ENCODE measurements at regions not wholly inside any gene's neighbourhood (a gene's known extent, or its start where the extent isn't known, plus 50 kb on each side); places are given as distances from the start of the nearest gene placed in this dataset.

DNA sequence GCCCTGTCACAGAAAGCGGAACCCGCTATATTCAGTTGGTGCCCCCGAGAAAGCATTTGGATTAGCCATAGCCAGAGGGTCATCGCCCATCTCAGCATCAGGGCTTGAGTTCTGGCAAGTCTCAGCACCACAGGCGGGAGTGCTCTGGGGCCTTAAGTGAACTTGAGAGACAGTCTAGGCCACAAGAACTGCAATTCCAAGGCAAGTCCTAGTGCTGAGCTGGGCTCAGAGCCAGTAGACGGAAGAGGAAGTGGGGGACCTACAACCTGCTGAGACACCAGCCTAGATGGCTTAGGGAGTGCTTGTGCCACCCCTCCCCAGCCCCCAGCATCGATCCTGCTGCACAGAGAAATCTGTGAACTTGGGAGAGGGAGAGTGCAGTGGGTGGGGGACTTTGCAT lies 594.9 kb downstream of the CCDC171 start:
- no peaks in the 10 kb centered on the region for H3K9me2 ChIP-seq
- no peak overlapping the region for H3K4me2 ChIP-seq
- ChIA-PET CTCF (no interaction called here), POLR2A (no interaction called here)
- no peaks in the 10 kb centered on the region for H3K27me3 ChIP-seq (ENCODE audit: insufficient read depth)
- no peak overlapping the region for H3K4me3 ChIP-seq (ENCODE audit: low read depth in 2 of 2, low read length in 1 of 2)
- no peak overlapping the region for H3K9ac ChIP-seq
- TF ChIP-seq JUND (IDR thresholded peaks at IDR 0.05), result no peak
- no peak for TF ChIP-seq TAF1 (IDR thresholded peaks at IDR 0.05; ENCODE audit: borderline replicate concordance, low read depth, low read length)
- no peak for TF ChIP-seq MEF2A (IDR thresholded peaks at IDR 0.05; ENCODE audit: borderline replicate concordance, low read depth)
- TF ChIP-seq, protein P1, sequence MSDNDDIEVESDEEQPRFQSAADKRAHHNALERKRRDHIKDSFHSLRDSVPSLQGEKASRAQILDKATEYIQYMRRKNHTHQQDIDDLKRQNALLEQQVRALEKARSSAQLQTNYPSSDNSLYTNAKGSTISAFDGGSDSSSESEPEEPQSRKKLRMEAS (IDR thresholded peaks at IDR 0.05; ENCODE audit: low read depth), result no peak
- TF ChIP-seq TCF12 (IDR thresholded peaks at IDR 0.05), result no peak
- TF ChIP-seq ELF1 (IDR thresholded peaks at IDR 0.05), result no peak
- TF ChIP-seq, protein P2, sequence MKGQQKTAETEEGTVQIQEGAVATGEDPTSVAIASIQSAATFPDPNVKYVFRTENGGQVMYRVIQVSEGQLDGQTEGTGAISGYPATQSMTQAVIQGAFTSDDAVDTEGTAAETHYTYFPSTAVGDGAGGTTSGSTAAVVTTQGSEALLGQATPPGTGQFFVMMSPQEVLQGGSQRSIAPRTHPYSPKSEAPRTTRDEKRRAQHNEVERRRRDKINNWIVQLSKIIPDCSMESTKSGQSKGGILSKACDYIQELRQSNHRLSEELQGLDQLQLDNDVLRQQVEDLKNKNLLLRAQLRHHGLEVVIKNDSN (IDR thresholded peaks at IDR 0.05; ENCODE audit: borderline replicate concordance, low read depth), result no peak
- TF ChIP-seq RCOR1 (IDR thresholded peaks at IDR 0.05; ENCODE audit: low read length), result no peak
- no peak for TF ChIP-seq POLR2AphosphoS5 (IDR thresholded peaks at IDR 0.05; ENCODE audit: low read depth, low read length)
- no peak for TF ChIP-seq GATA2 (CRISPR knock-in tag; IDR thresholded peaks at IDR 0.05)
- no peak for TF ChIP-seq RFX5 (IDR thresholded peaks at IDR 0.05; ENCODE audit: low read length)
- no peak for TF ChIP-seq CHD2 (IDR thresholded peaks at IDR 0.05; ENCODE audit: low read length, partially characterized antibody)
- TF ChIP-seq EZH2phosphoT487 (IDR thresholded peaks at IDR 0.05; ENCODE audit: borderline replicate concordance, low read depth), result no peak
- TF ChIP-seq RXRA (IDR thresholded peaks at IDR 0.05; ENCODE audit: borderline replicate concordance, low read depth), result no peak
- no peak for TF ChIP-seq GABPA (IDR thresholded peaks at IDR 0.05; ENCODE audit: low read depth)
- TF ChIP-seq, protein P3, sequence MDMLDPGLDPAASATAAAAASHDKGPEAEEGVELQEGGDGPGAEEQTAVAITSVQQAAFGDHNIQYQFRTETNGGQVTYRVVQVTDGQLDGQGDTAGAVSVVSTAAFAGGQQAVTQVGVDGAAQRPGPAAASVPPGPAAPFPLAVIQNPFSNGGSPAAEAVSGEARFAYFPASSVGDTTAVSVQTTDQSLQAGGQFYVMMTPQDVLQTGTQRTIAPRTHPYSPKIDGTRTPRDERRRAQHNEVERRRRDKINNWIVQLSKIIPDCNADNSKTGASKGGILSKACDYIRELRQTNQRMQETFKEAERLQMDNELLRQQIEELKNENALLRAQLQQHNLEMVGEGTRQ (IDR thresholded peaks at IDR 0.05; ENCODE audit: borderline replicate concordance, low read depth, low read length), result no peak
- no peak for TF ChIP-seq SMC3 (IDR thresholded peaks at IDR 0.05; ENCODE audit: low read depth, low read length)
- TF ChIP-seq NFIC (IDR thresholded peaks at IDR 0.05; ENCODE audit: borderline replicate concordance), result no peak
- no peak for TF ChIP-seq MXI1 (IDR thresholded peaks at IDR 0.05; ENCODE audit: low read depth, low read length)
- H3F3A ChIP-seq (replicated peaks; ENCODE audit: insufficient read depth), result no peaks in the 10 kb centered on the region
- H4K20me1 ChIP-seq (ENCODE audit: insufficient read depth), result no peaks in the 10 kb centered on the region
- H2AFZ ChIP-seq (ENCODE audit: low read depth), result no peak overlapping the region
- H3K27ac ChIP-seq (ENCODE audit: low read depth in 2 of 2, low read length in 1 of 2), result no peak overlapping the region
- no peaks in the 10 kb centered on the region for H3K9me3 ChIP-seq
- WGBS (ENCODE audit: low lambda C conversion rate), result 82% methylated on average over 7 of the region's 7 CpGs
- peaks cover 0 to 16% of the 10 kb centered on the region in 2 experiments; a peak in 3 of 4 replicates for H3K4me1 ChIP-seq (ENCODE audit: control insufficient read depth in 1 of 2, insufficient read depth in 2 of 2, low read depth in 1 of 2, low read length in 1 of 2)
- H3K79me2 ChIP-seq (ENCODE audit: insufficient read depth), result no peaks in the 10 kb centered on the region
- H3K36me3 ChIP-seq (replicated peaks in 1 of 2; ENCODE audit: control insufficient read depth in 1 of 2, insufficient read depth in 2 of 2, low read length in 1 of 2), result no peaks in the 10 kb centered on the region
- no peak for DNase-seq

DNA sequence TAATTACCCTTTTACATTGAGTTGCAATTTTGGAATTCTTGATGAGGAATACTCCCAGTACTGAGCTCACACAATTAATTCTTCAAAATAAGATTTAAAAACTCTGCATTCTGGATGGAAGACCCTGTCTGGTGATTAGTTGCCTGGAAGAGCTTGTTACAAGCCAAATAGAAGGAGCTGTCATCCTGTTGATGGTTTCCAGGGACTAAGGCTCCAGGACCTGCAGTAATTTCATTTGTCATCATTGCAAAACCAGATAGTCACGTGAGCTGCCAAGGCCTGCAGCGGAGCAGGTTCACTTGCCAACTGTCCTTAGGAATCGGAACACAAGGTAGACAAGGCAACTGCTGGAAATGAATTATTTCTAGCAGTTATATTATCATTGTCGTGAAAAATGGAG lies 597.7 kb downstream of the CCDC171 start:
- Histone ChIP-seq H2AFZ (ENCODE audit: low read depth) (no peak overlapping the region), H3K9ac (no peak overlapping the region), H3K9me3 (no peaks in the 10 kb centered on the region), H3K27ac (ENCODE audit: low read depth in 2 of 2, low read length in 1 of 2) (peak overlapping the region in 1 of 2 experiments; percentile 83; a peak in 2 of 4 replicates), H4K20me1 (ENCODE audit: insufficient read depth) (no peaks in the 10 kb centered on the region), H3K4me1 (ENCODE audit: control insufficient read depth in 1 of 2, insufficient read depth in 2 of 2, low read depth in 1 of 2, low read length in 1 of 2) (peaks cover 0 to 17% of the 10 kb centered on the region in 2 experiments; a peak in 3 of 4 replicates), H3K27me3 (ENCODE audit: insufficient read depth) (no peaks in the 10 kb centered on the region), H3K36me3 (replicated peaks in 1 of 2; ENCODE audit: control insufficient read depth in 1 of 2, insufficient read depth in 2 of 2, low read length in 1 of 2) (no peaks in the 10 kb centered on the region), H3K79me2 (ENCODE audit: insufficient read depth) (no peaks in the 10 kb centered on the region), H3K4me2 (0 out of 2 replicates have a peak overlapping the region, but pooled peaks have one; percentile 8), H3K4me3 (ENCODE audit: low read depth in 2 of 2, low read length in 1 of 2) (no peak overlapping the region), H3F3A (replicated peaks; ENCODE audit: insufficient read depth) (no peaks in the 10 kb centered on the region), H3K9me2 (no peaks in the 10 kb centered on the region)
- DNase-seq, result peak; percentile 83
- ChIA-PET POLR2A (interaction anchor here (0.7 kb wide), 1 partner anchor 172 kb away, joined by 3 read pairs; no protein-coding TSS in a partner anchor), CTCF (interaction anchor here (1.0 to 1.4 kb wide), 3 partner anchors 10 to 377 kb away, joined by 3 to 4 read pairs (median 3); no protein-coding TSS in a partner anchor)
- 15% methylated on average over 4 of the region's 4 CpGs for WGBS (ENCODE audit: low lambda C conversion rate)
- TF ChIP-seq EZH2phosphoT487 (IDR thresholded peaks at IDR 0.05; ENCODE audit: borderline replicate concordance, low read depth) (no peak), POLR2AphosphoS5 (IDR thresholded peaks at IDR 0.05; ENCODE audit: low read depth, low read length) (peak; percentile 78; the same call in 1 of the 2 replicates), TEAD4 (IDR thresholded peaks at IDR 0.05; ENCODE audit: borderline replicate concordance, insufficient read depth) (no peak), TCF12 (IDR thresholded peaks at IDR 0.05) (peak; percentile 97), RFX5 (IDR thresholded peaks at IDR 0.05; ENCODE audit: low read length) (peak; percentile 47; the same call in 1 of the 2 replicates), RCOR1 (IDR thresholded peaks at IDR 0.05; ENCODE audit: low read length) (peak; percentile 97), MEF2A (IDR thresholded peaks at IDR 0.05; ENCODE audit: borderline replicate concordance, low read depth) (no peak), FOXJ3 (CRISPR knock-in tag; IDR thresholded peaks at IDR 0.05) (peak; percentile 82), RAD21 (IDR thresholded peaks at IDR 0.05; ENCODE audit: low read length) (peak; percentile 18), CHD2 (IDR thresholded peaks at IDR 0.05; ENCODE audit: low read length, partially characterized antibody) (peak; percentile 90), FOXM1 (IDR thresholded peaks at IDR 0.05; ENCODE audit: low read depth) (no peak), EP300 (IDR thresholded peaks at IDR 0.05; ENCODE audit: borderline replicate concordance in 1 of 2, low read depth in 1 of 2, low read length in 1 of 2) (peak; percentile 59 to 98; a peak in 3 of 4 replicates)
- TF ChIP-seq, protein P4, sequence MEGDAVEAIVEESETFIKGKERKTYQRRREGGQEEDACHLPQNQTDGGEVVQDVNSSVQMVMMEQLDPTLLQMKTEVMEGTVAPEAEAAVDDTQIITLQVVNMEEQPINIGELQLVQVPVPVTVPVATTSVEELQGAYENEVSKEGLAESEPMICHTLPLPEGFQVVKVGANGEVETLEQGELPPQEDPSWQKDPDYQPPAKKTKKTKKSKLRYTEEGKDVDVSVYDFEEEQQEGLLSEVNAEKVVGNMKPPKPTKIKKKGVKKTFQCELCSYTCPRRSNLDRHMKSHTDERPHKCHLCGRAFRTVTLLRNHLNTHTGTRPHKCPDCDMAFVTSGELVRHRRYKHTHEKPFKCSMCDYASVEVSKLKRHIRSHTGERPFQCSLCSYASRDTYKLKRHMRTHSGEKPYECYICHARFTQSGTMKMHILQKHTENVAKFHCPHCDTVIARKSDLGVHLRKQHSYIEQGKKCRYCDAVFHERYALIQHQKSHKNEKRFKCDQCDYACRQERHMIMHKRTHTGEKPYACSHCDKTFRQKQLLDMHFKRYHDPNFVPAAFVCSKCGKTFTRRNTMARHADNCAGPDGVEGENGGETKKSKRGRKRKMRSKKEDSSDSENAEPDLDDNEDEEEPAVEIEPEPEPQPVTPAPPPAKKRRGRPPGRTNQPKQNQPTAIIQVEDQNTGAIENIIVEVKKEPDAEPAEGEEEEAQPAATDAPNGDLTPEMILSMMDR (IDR thresholded peaks at IDR 0.05), result no peak
- TF ChIP-seq, protein P2 (IDR thresholded peaks at IDR 0.05; ENCODE audit: borderline replicate concordance, low read depth), result peak; percentile 92

Data from SK-N-SH (cell line).